ENCODE measurements at regions not wholly inside any gene's neighbourhood (a gene's known extent, or its start where the extent isn't known, plus 50 kb on each side); places are given as distances from the start of the nearest gene placed in this dataset.

DNA sequence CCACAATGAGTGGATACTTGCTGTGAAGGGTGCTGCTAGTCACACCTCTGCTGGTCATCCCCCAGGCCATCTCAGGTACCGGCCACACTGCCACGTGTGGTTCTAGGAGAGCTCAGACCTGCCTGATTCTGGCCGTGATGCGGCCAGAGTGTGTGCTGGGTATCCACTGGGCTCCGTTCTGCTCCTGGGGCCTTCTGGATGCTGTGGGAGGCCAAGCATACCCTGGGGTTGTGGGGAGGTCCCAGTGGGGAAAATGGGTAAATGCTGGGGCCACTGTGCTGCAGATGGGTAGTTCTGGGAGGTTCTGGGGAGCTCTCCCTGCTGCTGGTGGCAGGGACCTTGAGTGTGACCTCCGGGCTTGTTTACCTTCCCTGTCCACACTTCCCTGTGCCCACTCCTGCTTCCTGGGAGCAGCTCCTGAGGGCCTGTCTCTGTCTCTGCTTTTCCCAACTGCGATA, 318.4 kb downstream of the GLRX3 start:
- in situ Hi-C loops (cut with MboI; ENCODE audit: low sequenced_read_pairs): no loop called here

More for the DNA sequence above, 318.4 kb downstream of the GLRX3 start:
- Histone ChIP-seq H3K4me2 (ENCODE audit: low read depth, low read length) (no peak overlapping the region), H2AFZ (replicated peaks; ENCODE audit: low read length, poor library complexity) (no peak overlapping the region), H2BK20ac (ENCODE audit: low read depth, low read length) (no peak overlapping the region), H3K23ac (ENCODE audit: low read depth, low read length) (no peak overlapping the region), H3K4ac (ENCODE audit: low read depth, low read length) (no peak overlapping the region), H3K56ac (ENCODE audit: extremely low read depth, insufficient read depth, low read length) (no peak overlapping the region), H3K36me3 (ENCODE audit: control insufficient read depth, insufficient read depth, low read length) (no peaks in the 10 kb centered on the region), H3K27me3 (ENCODE audit: control insufficient read depth, insufficient read depth, low read length) (no peaks in the 10 kb centered on the region), H3K9me1 (ENCODE audit: insufficient read depth, low read length) (no peaks in the 10 kb centered on the region), H2BK120ac (ENCODE audit: low read depth, low read length) (no peak overlapping the region), H4K91ac (ENCODE audit: insufficient read depth, low read depth, low read length) (no peak overlapping the region), H3K27ac (ENCODE audit: insufficient read depth, low read length) (no peak overlapping the region), H3K4me3 (ENCODE audit: insufficient read depth, low read depth, low read length) (no peak overlapping the region), H3K9me3 (ENCODE audit: control insufficient read depth, insufficient read depth, low read length) (peaks cover 50% of the 10 kb centered on the region), H4K20me1 (ENCODE audit: insufficient read depth, low read length) (no peaks in the 10 kb centered on the region), H3K18ac (ENCODE audit: low read depth, low read length) (no peak overlapping the region), H3K79me1 (ENCODE audit: low read depth in 1 of 2, low read length in 2 of 2) (no peaks in the 10 kb centered on the region), H3K4me1 (ENCODE audit: control insufficient read depth, insufficient read depth, low read length) (no peaks in the 10 kb centered on the region), H4K8ac (ENCODE audit: low read depth in 2 of 2, low read length in 2 of 2) (no peak overlapping the region), H2BK5ac (ENCODE audit: low read depth, low read length, poor library complexity, severe bottlenecking) (no peak overlapping the region), H4K5ac (ENCODE audit: low read depth, low read length) (no peak overlapping the region), H2AK5ac (ENCODE audit: low read depth, low read length) (no peak overlapping the region), H2BK15ac (ENCODE audit: low read depth, low read length) (no peak overlapping the region), H2AK9ac (replicated peaks; ENCODE audit: low read depth, low read length, poor library complexity) (no peak overlapping the region), H3K9ac (ENCODE audit: low read depth, low read length) (no peak overlapping the region), H3K14ac (replicated peaks; ENCODE audit: low read depth, low read length) (no peak overlapping the region)
- ChIA-PET CTCF (no interaction called here), POLR2A (ENCODE audit: unreplicated experiment) (no interaction called here)
- DNase-seq (no peak), ATAC-seq (ENCODE audit: low read depth) (no peak)
- intact Hi-C loops (cut with micrococcal nuclease): no loop called here
- no TSS peak for BruUV-seq (replicated peaks)
- TF ChIP-seq, protein P1, sequence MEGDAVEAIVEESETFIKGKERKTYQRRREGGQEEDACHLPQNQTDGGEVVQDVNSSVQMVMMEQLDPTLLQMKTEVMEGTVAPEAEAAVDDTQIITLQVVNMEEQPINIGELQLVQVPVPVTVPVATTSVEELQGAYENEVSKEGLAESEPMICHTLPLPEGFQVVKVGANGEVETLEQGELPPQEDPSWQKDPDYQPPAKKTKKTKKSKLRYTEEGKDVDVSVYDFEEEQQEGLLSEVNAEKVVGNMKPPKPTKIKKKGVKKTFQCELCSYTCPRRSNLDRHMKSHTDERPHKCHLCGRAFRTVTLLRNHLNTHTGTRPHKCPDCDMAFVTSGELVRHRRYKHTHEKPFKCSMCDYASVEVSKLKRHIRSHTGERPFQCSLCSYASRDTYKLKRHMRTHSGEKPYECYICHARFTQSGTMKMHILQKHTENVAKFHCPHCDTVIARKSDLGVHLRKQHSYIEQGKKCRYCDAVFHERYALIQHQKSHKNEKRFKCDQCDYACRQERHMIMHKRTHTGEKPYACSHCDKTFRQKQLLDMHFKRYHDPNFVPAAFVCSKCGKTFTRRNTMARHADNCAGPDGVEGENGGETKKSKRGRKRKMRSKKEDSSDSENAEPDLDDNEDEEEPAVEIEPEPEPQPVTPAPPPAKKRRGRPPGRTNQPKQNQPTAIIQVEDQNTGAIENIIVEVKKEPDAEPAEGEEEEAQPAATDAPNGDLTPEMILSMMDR (conservative IDR thresholded peaks at IDR 0.05; ENCODE audit: low read depth, low read length): no peak
- TF ChIP-seq RCOR1 (IDR thresholded peaks at IDR 0.05; ENCODE audit: insufficient replicate concordance, low read length) (no peak), MXI1 (IDR thresholded peaks at IDR 0.05; ENCODE audit: borderline replicate concordance, low read depth, low read length) (no peak), MAZ (IDR thresholded peaks at IDR 0.05; ENCODE audit: borderline replicate concordance, low read depth, low read length) (no peak), BHLHE40 (IDR thresholded peaks at IDR 0.05; ENCODE audit: low read depth, low read length) (no peak), MAFK (IDR thresholded peaks at IDR 0.05; ENCODE audit: low read depth, low read length) (no peak), NFE2L2 (IDR thresholded peaks at IDR 0.05; ENCODE audit: low read depth, low read length) (no peak), FOS (IDR thresholded peaks at IDR 0.05; ENCODE audit: low read depth, low read length) (no peak), RAD21 (IDR thresholded peaks at IDR 0.05; ENCODE audit: low read length) (no peak), RFX5 (IDR thresholded peaks at IDR 0.05; ENCODE audit: low read depth, low read length) (no peak), POLR2A (IDR thresholded peaks at IDR 0.05; ENCODE audit: low read depth, low read length) (no peak), CHD1 (IDR thresholded peaks at IDR 0.05; ENCODE audit: low read depth, low read length) (no peak)
- TF ChIP-seq, protein P2, sequence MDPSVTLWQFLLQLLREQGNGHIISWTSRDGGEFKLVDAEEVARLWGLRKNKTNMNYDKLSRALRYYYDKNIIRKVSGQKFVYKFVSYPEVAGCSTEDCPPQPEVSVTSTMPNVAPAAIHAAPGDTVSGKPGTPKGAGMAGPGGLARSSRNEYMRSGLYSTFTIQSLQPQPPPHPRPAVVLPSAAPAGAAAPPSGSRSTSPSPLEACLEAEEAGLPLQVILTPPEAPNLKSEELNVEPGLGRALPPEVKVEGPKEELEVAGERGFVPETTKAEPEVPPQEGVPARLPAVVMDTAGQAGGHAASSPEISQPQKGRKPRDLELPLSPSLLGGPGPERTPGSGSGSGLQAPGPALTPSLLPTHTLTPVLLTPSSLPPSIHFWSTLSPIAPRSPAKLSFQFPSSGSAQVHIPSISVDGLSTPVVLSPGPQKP (IDR thresholded peaks at IDR 0.05; ENCODE audit: borderline replicate concordance, low read depth, low read length): no peak
- 55% methylated on average over 3 of the region's 7 CpGs; no CpG with 5 or more reads in 1 of the 2 experiments for WGBS, 2 experiments (ENCODE audit: extremely low coverage in 2 of 2, insufficient read length in 1 of 2)
- dilution Hi-C loops (cut with HindIII; ENCODE audit: low sequenced_read_pairs, unreplicated experiment): no loop called here
